ENCODE measurements at regions not wholly inside any gene's neighbourhood (a gene's known extent, or its start where the extent isn't known, plus 50 kb on each side); places are given as distances from the start of the nearest gene placed in this dataset.

DNA sequence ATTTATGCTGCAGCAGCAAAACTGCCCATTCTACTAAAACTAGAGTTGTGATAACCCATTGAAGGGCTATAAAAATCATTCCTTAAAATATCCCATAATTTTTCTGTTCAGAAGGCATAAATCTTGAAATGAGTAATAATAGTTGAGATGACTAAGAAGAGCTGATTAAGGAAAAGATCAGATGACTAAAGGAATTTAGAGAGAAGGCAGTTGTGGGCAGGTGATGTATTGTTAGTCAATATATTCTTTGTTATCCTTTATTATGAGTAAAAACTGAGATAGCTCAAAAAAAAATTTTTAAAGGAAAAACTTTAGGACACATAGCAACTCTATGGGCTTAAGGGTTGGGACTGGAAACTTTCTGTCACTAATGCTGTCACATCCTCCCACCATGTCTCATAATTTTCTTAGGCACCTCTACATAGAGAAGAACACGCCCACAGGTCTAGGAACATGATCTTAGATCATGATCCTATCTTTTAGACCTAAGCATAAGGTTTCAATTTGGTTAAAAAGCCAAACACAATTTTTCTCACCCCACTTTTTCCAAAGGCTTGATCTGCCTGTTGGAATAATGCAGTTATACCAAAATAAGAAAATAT lies 597.5 kb upstream of the MEF2C start:
- no peak overlapping the region for H3K4me3 Mint-ChIP-seq (ENCODE audit: low read depth)
- H3K36me3 Mint-ChIP-seq (ENCODE audit: insufficient read depth): no peaks in the 10 kb centered on the region
- H3K4me1 Mint-ChIP-seq (ENCODE audit: low read depth): peaks cover 6% of the 10 kb centered on the region
- H3K27me3 Mint-ChIP-seq: no peaks in the 10 kb centered on the region
- DNase-seq (ENCODE audit: low spot score, unreplicated experiment): no peak
- H3K27ac Mint-ChIP-seq: no peak overlapping the region
- no peak for TF ChIP-seq CTCF (IDR thresholded peaks at IDR 0.05; ENCODE audit: unreplicated experiment)
- no peaks in the 10 kb centered on the region for H3K9me3 Mint-ChIP-seq (ENCODE audit: low read depth)

DNA sequence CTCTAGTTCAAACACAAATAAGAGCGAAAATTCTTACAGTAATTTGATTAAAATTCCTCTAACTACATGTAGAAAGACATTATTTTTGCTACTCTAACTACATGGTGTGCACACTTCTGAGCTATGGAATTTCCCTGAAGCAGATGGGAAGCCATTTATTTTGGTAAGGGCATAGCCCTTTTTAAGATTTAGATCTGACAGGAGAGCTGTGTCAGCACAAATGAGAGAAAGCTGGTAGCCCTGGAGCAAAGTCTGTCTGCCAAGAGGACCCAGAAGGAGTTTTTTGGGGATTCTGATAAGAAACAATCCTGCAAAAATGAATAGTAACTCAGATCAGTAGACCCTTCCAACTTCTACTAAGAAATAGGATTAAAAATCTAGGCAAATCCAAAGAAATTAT lies 595.9 kb upstream of the MEF2C start:
- Mint-ChIP-seq H3K9me3 (ENCODE audit: low read depth) (no peaks in the 10 kb centered on the region), H3K4me3 (ENCODE audit: low read depth) (no peak overlapping the region), H3K27me3 (no peaks in the 10 kb centered on the region), H3K27ac (no peak overlapping the region), H3K36me3 (ENCODE audit: insufficient read depth) (no peaks in the 10 kb centered on the region), H3K4me1 (ENCODE audit: low read depth) (peaks cover 8% of the 10 kb centered on the region)
- no peak for TF ChIP-seq CTCF (IDR thresholded peaks at IDR 0.05; ENCODE audit: unreplicated experiment)
- no peak for DNase-seq (ENCODE audit: low spot score, unreplicated experiment)

DNA sequence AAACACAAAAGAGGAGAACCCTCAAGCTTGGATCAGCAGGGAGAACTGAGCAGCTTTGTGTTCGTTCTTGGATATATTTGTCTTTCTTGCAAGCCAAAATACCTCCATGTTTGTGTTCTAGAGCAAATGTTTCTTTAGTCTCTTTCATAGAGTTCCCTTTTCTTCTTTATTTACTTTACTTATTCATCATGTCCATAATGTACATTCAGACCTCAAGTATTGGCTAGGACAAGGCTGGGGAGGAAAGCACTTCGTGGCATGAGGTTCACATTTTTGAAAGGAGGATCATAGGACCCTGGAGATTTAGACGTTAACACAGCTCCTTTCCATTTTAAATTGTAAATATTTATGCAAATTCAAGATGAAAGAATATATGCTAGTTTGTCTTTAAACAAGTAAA lies 590.2 kb upstream of the MEF2C start:
- H3K4me1 Mint-ChIP-seq (ENCODE audit: low read depth): peaks cover 6% of the 10 kb centered on the region
- no peaks in the 10 kb centered on the region for H3K27me3 Mint-ChIP-seq
- DNase-seq (ENCODE audit: low spot score, unreplicated experiment): no peak
- no peak overlapping the region for H3K27ac Mint-ChIP-seq
- H3K9me3 Mint-ChIP-seq (ENCODE audit: low read depth): no peaks in the 10 kb centered on the region
- no peak overlapping the region for H3K4me3 Mint-ChIP-seq (ENCODE audit: low read depth)
- TF ChIP-seq CTCF (IDR thresholded peaks at IDR 0.05; ENCODE audit: unreplicated experiment): no peak
- no peaks in the 10 kb centered on the region for H3K36me3 Mint-ChIP-seq (ENCODE audit: insufficient read depth)

DNA sequence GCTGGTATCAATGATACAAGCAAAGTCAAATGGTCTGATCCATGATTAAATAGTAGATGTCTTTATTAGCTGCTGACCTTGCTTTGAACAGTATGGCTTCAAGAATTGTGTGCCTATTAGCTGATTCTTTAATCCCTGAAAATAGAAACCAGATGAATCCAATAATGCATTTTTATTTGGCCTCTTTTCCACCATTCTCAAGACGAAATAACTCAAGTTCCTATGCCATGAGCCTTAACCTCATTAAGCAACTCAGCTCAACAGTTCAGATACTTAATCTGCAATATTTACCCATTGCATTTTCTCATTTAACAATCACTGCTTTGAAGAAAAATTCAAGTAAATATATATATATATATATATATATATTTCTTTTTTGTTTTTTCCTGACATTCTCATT lies 588.6 kb upstream of the MEF2C start:
- Mint-ChIP-seq H3K27me3 (no peaks in the 10 kb centered on the region), H3K36me3 (ENCODE audit: insufficient read depth) (no peaks in the 10 kb centered on the region), H3K27ac (no peak overlapping the region), H3K4me3 (ENCODE audit: low read depth) (no peak overlapping the region), H3K4me1 (ENCODE audit: low read depth) (peaks cover 6% of the 10 kb centered on the region), H3K9me3 (ENCODE audit: low read depth) (no peaks in the 10 kb centered on the region)
- no peak for TF ChIP-seq CTCF (IDR thresholded peaks at IDR 0.05; ENCODE audit: unreplicated experiment)
- no peak for DNase-seq (ENCODE audit: low spot score, unreplicated experiment)

DNA sequence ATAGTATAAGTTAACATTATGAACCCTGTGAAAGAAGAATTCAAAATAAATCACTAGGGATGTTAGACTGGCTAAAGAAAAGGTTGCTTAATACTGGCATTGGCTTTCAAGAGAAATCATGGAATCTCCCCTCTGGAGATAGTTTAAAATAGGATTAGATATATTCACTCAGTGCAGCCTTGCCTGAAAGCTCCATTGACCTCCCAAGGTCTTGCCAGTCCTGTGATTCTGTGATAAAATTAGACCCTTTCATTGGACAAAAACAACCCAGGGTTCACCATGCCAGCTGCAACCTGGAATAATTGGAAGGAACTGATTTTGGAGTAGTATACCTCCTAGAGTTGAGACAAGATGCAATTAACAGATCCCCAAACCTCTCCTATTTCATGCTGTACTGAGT lies 588.1 kb upstream of the MEF2C start:
- Mint-ChIP-seq H3K27me3 (no peaks in the 10 kb centered on the region), H3K27ac (no peak overlapping the region), H3K36me3 (ENCODE audit: insufficient read depth) (no peaks in the 10 kb centered on the region), H3K4me3 (ENCODE audit: low read depth) (no peak overlapping the region), H3K9me3 (ENCODE audit: low read depth) (no peaks in the 10 kb centered on the region), H3K4me1 (ENCODE audit: low read depth) (peaks cover 5% of the 10 kb centered on the region)
- no peak for DNase-seq (ENCODE audit: low spot score, unreplicated experiment)
- TF ChIP-seq CTCF (IDR thresholded peaks at IDR 0.05; ENCODE audit: unreplicated experiment): no peak
